ENCODE measurements at regions not wholly inside any gene's neighbourhood (a gene's known extent, or its start where the extent isn't known, plus 50 kb on each side); places are given as distances from the start of the nearest gene placed in this dataset.

DNA sequence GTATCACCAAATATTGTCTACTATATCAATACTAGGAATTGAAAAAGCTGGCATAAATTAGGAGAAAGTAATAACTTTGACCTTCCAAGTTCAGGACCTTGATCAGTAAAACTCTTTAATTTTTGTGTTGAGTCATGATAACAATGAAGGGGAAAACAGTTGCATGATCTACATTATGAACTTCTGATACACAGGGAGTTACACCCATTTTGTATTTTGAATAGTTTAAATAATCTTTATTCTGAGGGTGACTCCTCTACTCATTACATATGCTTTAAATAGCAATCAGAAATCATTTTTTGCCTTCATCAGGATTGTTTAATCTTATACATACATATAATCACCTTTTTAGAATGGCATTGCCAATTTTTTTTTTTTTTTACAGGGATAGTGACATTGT lies 492.5 kb downstream of the NAV3 start:
- in situ Hi-C loops (cut with MboI; ENCODE audit: low sequenced_read_pairs) (no loop called here), dilution Hi-C loops (cut with HindIII; ENCODE audit: low sequenced_read_pairs, unreplicated experiment) (no loop called here), intact Hi-C loops (cut with micrococcal nuclease) (no loop called here)
- TF ChIP-seq, protein P1, sequence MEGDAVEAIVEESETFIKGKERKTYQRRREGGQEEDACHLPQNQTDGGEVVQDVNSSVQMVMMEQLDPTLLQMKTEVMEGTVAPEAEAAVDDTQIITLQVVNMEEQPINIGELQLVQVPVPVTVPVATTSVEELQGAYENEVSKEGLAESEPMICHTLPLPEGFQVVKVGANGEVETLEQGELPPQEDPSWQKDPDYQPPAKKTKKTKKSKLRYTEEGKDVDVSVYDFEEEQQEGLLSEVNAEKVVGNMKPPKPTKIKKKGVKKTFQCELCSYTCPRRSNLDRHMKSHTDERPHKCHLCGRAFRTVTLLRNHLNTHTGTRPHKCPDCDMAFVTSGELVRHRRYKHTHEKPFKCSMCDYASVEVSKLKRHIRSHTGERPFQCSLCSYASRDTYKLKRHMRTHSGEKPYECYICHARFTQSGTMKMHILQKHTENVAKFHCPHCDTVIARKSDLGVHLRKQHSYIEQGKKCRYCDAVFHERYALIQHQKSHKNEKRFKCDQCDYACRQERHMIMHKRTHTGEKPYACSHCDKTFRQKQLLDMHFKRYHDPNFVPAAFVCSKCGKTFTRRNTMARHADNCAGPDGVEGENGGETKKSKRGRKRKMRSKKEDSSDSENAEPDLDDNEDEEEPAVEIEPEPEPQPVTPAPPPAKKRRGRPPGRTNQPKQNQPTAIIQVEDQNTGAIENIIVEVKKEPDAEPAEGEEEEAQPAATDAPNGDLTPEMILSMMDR (conservative IDR thresholded peaks at IDR 0.05; ENCODE audit: low read depth, low read length), result no peak
- TF ChIP-seq MAFK (IDR thresholded peaks at IDR 0.05; ENCODE audit: low read depth, low read length), result no peak
- no peak for TF ChIP-seq MXI1 (IDR thresholded peaks at IDR 0.05; ENCODE audit: borderline replicate concordance, low read depth, low read length)
- TF ChIP-seq NFE2L2 (IDR thresholded peaks at IDR 0.05; ENCODE audit: low read depth, low read length), result no peak
- no peak for TF ChIP-seq FOS (IDR thresholded peaks at IDR 0.05; ENCODE audit: low read depth, low read length)
- no peak for TF ChIP-seq CEBPB (IDR thresholded peaks at IDR 0.05; ENCODE audit: low read depth, low read length)
- H3K18ac ChIP-seq (ENCODE audit: low read depth, low read length), result no peak overlapping the region
- DNase-seq (no peak), ATAC-seq (ENCODE audit: low read depth) (no peak)
- no TSS peak for BruUV-seq (replicated peaks)
- no peak overlapping the region for H3K56ac ChIP-seq (ENCODE audit: extremely low read depth, insufficient read depth, low read length)
- no peaks in the 10 kb centered on the region for H3K9me3 ChIP-seq (ENCODE audit: control insufficient read depth, insufficient read depth, low read length)
- no peak overlapping the region for H2BK120ac ChIP-seq (ENCODE audit: low read depth, low read length)
- H3K14ac ChIP-seq (replicated peaks; ENCODE audit: low read depth, low read length), result no peak overlapping the region
- no peak overlapping the region for H2AK9ac ChIP-seq (replicated peaks; ENCODE audit: low read depth, low read length, poor library complexity)
- no peaks in the 10 kb centered on the region for H3K9me1 ChIP-seq (ENCODE audit: insufficient read depth, low read length)
- H3K36me3 ChIP-seq (ENCODE audit: control insufficient read depth, insufficient read depth, low read length), result no peaks in the 10 kb centered on the region
- H3K23ac ChIP-seq (ENCODE audit: low read depth, low read length), result no peak overlapping the region
- H3K4ac ChIP-seq (ENCODE audit: low read depth, low read length), result no peak overlapping the region
- ChIA-PET CTCF (no interaction called here), POLR2A (ENCODE audit: unreplicated experiment) (no interaction called here)
- no peak overlapping the region for H2BK15ac ChIP-seq (ENCODE audit: low read depth, low read length)
- no peak overlapping the region for H4K5ac ChIP-seq (ENCODE audit: low read depth, low read length)
- H3K27ac ChIP-seq (ENCODE audit: insufficient read depth, low read length), result no peak overlapping the region
- no peak overlapping the region for H2BK5ac ChIP-seq (ENCODE audit: low read depth, low read length, poor library complexity, severe bottlenecking)
- H3K4me2 ChIP-seq (ENCODE audit: low read depth, low read length), result no peak overlapping the region
- no peak overlapping the region for H4K91ac ChIP-seq (ENCODE audit: insufficient read depth, low read depth, low read length)
- no peak overlapping the region for H2BK20ac ChIP-seq (ENCODE audit: low read depth, low read length)
- no peak overlapping the region for H3K4me3 ChIP-seq (ENCODE audit: insufficient read depth, low read depth, low read length)
- H4K20me1 ChIP-seq (ENCODE audit: insufficient read depth, low read length), result no peaks in the 10 kb centered on the region
- H3K9ac ChIP-seq (ENCODE audit: low read depth, low read length), result no peak overlapping the region
- H3K4me1 ChIP-seq (ENCODE audit: control insufficient read depth, insufficient read depth, low read length), result no peaks in the 10 kb centered on the region
- H4K8ac ChIP-seq (ENCODE audit: low read depth in 2 of 2, low read length in 2 of 2), result no peak overlapping the region
- H3K79me1 ChIP-seq (ENCODE audit: low read depth in 1 of 2, low read length in 2 of 2), result no peaks in the 10 kb centered on the region
- H2AFZ ChIP-seq (replicated peaks; ENCODE audit: low read length, poor library complexity), result no peak overlapping the region
- H2AK5ac ChIP-seq (ENCODE audit: low read depth, low read length), result no peak overlapping the region
- no peaks in the 10 kb centered on the region for H3K27me3 ChIP-seq (ENCODE audit: control insufficient read depth, insufficient read depth, low read length)
